Neural cell (in vitro differentiated cells): ENCODE measurements at regions not wholly inside any gene's neighbourhood (a gene's known extent, or its start where the extent isn't known, plus 50 kb on each side); places are given as distances from the start of the nearest gene placed in this dataset.

Experiments
- CTCF ChIP-seq: fragments of 450-650 bp; IDR thresholded peaks from 2 replicates; pipeline ENCODE4 v1.5.1; 2014; ENCODE audit warnings: antibody characterized with exemption, mild to moderate bottlenecking, moderate library complexity; ENCODE audit not compliant: poor library complexity, severe bottlenecking
- EP300 ChIP-seq: fragments of 450-650 bp; conservative IDR thresholded peaks from 2 replicates; pipeline ENCODE4 v1.6.1; 2014; ENCODE audit warnings: antibody characterized with exemption, mild to moderate bottlenecking, moderate library complexity; ENCODE audit not compliant: poor library complexity, severe bottlenecking
- POLR2AphosphoS5 ChIP-seq: IDR thresholded peaks from 2 replicates; pipeline ENCODE4 v1.6.1; 2012
- RAD21 ChIP-seq: fragments of 450-650 bp; conservative IDR thresholded peaks from 2 replicates; pipeline ENCODE4 v1.6.1; 2014; ENCODE audit warnings: antibody characterized with exemption, mild to moderate bottlenecking, moderate library complexity

DNA sequence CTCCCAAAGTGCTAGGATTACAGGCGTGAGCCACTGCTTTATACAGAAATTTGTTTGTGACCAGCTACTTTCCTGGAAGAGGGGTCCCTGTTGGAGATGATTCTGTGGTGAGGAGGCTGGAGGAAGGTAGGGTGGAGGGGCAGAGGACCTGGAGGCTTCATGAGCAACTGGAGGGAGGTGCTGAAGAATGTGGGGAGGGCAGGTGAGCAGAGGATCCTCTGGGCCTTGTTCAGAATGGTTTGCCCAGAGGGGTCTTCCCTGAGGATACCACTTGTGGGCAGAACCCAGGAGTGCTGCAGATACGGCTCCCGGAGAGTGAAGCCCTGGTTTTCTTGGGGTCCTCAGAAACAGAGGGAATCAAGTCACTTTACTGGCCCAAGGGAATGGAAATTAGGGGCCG is 67.2 kb upstream of the WDR26 start:
- TF ChIP-seq POLR2AphosphoS5: no peak
- no peak for TF ChIP-seq CTCF
- no peak for TF ChIP-seq EP300
- TF ChIP-seq RAD21: no peak
